T-helper 9 cell (primary cell): ENCODE measurements at regions not wholly inside any gene's neighbourhood (a gene's known extent, or its start where the extent isn't known, plus 50 kb on each side); places are given as distances from the start of the nearest gene placed in this dataset.

Source experiments
- DNase-seq: peaks from one replicate; pipeline ENCODE4 v3.0.0-alpha.2; 2020

DNA sequence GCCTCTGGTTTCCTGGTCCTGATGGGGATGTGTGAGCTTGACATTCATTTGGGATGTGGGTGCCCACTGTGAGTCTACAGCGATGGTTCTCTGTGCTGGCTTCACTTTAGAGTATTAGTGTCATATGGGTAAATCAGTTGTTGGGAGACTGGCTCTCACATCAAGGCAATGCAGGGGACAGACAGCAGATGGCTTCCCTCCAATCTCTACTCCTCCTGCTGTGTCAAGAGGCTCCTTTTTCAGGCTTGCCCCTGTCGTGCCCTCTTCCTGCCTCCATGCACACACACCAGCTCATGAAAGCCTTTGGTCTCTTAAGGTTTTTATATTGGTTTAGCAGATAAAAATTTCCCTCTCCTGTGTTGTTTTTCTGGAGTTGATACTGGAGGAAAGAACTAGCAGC is 315.6 kb downstream of the RDH14 start:
- DNase-seq = no peak

DNA sequence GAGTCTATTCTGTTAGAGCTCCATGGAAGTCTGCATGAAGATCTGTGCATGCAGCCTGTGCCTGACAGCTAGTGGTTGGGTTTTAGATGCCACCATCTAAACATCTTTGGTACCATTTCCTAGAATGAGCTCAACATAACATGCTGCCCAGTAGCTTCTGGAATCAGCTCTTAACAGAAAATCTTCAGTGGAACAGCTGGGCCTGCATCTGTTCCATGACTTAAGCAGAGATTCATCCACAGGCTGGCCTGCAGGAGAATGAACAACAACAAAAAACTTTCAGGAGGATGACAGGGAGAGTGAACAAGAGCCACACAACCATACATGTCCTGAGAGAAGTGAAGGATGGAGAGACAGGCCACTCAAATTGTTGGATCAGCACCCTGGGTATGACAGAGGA is 316.6 kb downstream of the RDH14 start:
- DNase-seq = no peak

DNA sequence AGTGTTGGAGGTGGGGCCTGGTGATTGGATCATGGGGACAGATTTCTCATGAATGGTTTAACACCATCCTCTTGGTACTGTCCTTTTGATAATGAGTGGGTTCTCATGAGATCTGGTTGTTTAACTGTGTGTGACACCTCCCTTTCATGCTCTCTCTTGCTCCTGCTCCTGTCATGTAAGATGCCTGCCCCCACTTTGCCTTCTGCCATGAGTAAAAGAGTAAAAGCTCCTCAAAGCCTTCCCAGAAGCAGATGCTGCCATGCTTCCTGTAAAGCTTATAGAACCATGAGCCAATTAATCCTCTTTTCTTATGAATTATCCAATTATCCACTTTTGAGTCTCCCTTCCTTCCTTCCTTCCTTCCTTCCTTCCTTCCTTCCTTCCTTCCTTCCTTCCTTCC is 317.7 kb downstream of the RDH14 start:
- DNase-seq = no peak

DNA sequence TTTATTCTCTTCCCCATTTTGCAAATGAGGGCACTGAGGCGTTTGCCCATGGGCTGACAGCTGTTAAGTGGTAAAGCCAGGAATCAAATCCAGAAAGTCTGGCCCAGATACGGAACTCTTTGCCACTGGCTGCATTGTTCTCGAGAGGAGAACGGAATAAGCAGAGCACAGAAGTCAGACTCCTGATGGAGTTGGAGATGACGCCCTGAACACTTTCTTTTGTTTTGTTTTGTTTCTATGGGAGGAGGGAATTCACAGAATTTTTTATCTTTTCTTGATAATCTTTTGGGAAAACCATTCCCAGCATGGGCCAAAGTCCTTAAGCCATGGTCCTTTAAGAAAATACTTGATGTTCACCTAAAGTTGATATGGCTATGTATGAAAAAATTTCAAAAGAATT is 322.2 kb downstream of the RDH14 start:
- no peak for DNase-seq

DNA sequence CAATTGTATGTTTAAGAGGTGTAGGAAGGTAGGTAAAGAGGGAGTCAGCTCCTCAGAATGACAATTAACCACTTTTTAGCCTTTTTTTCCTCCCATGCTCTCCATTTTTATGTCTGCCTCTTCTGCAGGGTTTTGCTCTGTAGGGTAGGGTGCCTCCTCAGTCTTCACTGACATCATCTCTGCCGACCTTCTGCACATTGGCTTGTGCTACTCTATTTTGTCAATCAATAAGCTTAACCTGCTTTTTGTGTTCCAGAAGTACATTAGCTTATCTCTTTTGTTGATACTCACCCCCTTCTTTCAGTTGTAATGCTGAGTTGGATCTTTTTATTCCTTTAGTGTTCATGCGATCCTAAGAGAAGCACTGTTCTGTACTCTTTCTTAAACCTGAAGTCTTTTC is 323.2 kb downstream of the RDH14 start:
- DNase-seq = no peak

DNA sequence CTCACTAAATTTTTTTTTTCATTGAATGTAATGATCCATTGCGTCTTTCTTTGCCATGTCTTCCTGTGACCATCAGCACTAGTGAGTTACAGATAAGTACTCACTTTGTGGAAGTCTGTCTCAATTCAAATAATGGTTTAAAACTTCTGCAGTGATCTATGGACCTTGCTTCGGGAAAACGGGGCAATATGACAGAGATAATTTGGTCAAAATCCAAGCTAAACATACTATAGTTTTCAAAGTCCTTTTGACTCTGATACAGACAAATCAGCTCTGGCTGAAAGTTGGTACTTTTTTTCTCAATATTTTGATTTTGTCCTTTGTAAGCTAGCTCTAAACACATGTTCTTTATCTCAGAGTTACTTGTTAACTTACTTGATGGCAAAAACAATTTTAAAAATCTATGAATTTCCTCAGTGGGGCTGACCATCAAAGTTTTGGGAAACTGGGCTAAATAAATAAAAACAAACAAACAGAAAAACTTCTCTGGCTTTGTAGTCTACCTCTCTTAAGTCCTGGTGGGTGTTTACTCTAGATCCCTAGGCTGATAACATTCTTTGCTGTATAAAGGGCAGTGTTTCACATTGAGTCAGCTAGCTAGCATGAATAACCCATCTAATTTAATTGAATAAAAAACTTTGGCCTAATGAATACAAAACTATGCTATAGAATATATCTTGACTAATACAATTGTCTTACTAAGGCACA is 327.6 kb downstream of the RDH14 start:
- no peak for DNase-seq

DNA sequence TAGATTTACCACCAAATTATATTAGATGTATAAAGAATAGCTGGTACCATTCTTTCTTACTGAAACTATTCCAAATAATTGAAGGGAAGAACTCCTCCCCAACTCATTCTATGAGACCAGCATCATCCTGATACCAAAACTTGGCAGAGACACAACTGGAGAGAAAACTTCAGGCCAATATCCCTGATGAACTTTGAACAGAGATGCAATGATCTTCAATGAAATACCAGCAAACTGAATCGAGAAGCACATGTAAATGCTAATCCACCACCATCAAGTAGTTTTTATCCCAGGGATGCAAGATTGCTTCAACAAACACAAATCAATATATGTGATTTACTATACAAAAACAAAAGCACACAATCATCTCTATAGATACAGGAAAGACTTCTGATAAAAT is 329.8 kb downstream of the RDH14 start:
- DNase-seq = no peak

DNA sequence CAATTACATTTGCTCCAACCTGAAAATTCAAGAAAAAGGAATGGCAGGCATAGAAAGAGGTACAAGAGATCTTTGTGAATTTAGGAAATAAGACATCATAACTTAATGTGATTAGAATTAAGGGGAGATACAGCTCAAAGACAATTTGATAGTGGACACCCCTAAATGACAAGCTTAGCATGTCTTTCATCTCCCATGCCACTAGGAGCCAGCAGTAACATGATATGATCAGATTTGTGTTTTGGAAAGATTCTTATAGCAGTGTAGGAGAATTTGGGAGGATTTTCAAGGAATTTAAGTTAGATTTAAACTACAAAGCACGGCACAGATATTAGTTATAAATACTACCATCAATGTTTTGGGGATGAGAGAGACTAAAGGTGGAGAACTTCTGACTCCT is 340.8 kb downstream of the RDH14 start:
- DNase-seq = no peak

DNA sequence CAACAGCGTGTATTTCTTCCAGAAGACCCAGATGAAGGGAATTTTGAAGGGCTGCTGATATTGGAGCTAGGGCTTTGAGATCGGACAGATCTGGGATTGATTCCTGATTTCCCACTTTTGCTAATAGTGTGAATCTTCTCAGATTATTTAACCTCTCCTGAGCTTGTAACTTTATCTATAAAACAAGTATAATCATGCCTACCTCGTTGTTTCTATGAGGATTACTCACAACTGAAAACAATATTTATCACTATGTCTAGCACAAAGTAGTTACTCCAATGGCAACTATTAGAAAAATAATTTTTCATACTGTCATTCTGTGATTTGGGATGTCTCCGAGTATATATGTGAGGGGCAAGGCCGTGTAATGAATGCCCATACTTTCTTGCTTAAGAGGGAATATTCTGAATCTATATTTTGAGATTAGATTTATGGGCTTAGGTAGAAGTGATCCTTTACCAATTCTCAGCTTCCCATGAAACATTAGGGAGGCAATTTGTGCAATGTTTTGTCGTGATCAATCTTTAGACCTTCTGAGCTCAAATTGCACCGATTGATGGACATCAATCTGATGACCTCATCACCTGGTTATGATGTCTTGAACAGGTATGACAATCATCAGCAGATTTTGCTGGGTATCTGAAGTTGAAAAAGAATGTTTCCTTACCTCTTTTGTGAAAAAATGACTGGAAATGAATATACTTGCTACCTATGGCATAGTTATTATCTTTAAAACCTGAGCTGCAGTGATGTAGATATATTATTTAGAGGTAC is 339.9 kb downstream of the KCNS3 start:
- no peak for DNase-seq

DNA sequence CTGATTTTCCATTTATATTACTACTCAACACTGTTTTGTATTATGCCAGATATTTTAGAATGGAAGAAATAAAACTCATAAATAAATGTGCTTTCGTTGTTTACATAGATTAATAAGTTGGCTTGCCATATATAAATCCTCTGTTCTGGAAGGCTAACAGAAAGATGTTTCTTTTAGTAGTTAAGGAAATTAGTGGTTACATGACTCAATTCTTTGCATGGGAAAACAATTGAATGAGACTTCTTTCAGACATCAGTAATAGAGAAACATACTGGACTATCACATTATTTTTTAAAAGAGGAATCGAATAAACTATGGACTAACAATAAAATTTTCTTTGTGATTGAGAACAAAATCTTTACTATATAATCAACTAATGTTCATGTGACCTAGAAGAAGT is 336.5 kb downstream of the KCNS3 start:
- DNase-seq = no peak

DNA sequence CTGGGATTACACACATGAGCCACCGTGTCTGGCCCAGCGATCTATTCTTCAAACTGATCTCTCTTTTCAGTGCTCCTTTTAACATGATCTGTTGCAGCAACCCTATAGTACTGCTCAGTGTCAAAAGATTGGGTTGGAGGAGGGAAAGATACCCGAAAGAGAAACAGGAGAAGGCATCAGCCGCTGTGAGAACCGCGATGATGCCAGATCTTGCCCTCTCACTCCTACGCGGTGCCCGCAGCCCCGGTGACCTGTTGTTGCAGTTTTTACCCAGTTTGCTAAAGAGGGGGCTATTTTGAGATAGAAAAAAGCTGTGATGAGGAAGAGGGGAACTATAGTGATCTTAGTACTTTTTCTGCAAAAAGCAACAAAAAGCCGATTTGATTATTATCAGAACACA is 335.5 kb downstream of the KCNS3 start:
- no peak for DNase-seq

DNA sequence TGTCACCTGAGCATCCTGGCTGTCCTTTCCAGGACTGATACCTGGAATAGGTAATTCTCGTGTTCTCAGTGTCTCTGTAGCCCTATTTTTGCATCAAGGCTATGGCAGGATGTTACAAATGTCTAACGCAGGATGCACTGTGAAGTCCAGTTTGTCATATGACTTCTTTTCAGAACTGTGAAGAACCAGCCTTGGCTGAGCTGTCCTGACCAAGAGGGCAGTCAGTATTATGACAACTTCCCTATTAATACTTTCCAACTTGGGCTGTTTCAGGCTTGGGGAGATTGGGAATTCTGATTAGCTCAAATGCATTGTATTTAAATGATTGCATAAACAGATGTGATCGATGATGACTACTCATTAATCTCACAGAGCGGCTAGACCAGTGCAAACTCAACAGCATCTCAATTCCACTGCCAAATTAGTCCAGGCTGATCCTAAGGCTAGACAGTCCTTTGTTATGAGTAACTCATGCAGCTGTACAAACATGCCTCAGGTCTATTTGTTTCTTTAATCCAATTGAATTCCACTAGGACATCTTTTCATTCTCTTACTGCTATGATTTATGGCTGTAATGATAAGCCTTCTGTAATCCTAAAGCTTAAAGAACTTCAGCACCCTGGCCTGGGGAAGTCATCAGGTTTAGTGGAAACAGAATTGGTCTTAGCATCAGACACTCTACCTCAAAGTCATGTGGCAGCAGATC is 331.6 kb downstream of the KCNS3 start:
- DNase-seq = no peak

DNA sequence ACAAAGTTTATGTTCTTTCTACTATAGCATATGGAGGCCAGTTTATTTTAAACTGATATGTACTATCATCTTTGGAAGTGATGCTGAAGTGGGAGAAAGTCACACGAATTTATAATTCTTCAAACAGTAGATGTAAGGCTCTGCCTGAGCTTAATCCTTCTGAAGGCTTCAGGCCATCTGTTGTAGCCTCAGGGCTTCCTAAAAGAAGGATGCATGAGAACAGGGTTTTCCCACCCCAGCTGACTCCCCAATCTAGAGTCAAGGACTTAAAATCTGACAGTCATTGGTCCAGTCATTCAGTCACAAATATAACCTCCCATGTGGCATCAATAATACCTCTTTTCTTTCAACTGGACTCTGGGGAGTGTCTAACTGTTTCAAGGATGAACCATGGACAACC is 330.5 kb downstream of the KCNS3 start:
- no peak for DNase-seq

DNA sequence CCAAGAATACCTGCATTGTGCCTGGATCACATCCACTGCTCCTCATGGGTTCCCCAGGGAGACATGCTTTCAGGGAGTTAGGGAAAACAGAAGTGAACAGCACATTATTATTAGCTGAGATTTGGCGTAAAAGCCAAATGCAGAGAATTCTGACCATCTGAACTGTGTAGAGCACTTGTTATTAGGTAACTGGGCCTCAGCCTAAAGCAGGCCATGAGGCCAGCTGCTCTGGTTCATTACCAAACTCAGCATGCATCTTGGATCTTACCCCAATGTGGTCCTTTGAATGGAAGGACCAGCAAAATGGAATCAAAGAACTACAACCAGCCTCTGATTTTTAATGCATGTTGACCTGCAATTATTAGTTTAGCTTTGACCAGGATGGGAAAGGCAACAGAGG is 322.3 kb downstream of the KCNS3 start:
- no peak for DNase-seq

DNA sequence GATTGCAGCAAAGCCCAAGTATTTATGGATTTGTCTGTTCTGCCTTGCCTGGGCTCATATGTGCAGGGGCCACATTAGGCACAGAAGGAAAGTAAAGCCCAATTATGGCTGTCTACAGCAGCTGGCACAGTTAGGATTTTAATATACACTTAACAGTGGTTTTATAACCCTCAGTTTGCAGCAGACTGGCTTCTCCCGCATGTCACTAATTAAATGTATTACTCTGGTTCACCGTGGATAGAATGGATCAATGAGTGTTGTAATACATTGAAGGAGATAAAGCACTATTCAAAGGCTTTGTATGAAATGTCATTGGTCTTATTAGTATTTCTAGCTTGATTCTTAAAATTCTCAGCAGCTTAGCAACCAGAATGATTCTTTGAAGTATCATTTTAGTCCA is 320.2 kb downstream of the KCNS3 start:
- DNase-seq = no peak

DNA sequence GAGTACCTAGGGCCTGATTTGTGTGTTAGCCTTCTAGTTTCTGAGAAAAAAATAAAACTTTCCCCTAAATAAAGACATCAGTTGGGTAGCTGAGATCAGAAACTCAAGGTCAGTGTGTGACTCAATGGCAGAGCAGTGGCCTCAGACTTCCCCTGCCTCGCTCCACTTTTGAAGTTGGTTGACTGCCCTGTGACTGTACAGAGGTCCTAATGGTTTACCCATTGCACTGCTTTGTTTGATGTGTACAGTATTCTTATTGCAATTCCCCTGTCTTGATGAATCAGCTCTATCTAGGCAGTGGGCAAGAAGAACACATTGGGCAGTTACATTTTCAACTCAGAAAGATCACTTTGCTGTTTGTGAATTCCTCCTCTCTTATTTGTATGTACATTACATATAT is 315.7 kb downstream of the KCNS3 start:
- DNase-seq = no peak

DNA sequence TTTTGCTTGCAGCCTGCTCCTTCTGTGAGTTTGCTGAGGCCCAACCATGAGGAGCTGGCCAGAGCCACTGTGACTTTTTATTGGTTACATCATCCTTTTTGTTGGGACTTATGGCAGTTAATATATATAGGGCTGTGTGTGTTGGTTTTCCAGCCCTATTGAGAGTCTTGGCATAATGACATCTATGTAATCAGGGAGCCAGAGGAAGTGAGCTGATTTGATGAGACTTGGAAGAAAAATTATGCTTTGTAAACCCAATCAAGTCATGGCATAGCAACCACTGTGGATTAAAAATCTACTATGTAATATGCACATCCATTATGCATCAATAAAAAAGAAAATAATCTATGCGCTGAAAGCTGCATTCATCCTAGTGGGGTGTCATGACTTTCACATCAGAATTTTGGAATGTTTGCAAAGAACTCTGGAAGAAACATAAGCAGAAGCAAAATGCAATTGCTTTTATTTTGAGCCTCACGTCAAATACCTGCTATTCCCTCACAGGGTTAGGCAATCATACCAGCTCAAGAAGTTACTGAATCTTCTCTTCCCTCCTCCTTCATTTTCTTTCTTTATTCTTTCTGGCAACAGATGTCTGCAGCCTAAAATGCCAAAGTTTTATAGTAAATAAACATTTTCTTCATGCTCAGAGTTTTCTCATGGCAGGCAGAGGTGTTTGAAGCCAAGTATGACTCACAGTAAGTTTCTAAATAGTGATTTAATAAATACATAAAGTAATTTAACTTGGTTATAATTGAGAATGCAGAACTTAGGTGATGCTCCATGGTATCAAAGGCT is 308.5 kb downstream of the KCNS3 start:
- no peak for DNase-seq

DNA sequence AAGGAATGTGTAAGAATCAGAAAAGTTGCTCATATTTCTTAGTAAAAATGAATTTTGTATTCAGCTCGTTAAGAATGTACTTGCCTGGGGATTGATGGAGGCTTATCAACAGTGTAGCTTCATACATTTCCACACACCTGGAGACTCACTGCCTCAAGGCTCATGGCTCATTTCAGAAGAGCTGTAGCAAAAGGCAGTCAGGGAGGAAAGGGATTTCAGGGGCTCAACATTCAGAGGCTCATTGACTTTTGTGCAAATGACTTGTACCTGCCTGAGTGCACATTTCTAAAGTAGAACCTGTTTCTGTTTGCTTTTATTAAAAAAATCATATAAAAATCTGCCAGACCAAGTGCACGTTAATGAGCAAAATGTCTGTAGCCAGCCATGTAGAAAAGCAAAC is 304.4 kb downstream of the KCNS3 start:
- no peak for DNase-seq

DNA sequence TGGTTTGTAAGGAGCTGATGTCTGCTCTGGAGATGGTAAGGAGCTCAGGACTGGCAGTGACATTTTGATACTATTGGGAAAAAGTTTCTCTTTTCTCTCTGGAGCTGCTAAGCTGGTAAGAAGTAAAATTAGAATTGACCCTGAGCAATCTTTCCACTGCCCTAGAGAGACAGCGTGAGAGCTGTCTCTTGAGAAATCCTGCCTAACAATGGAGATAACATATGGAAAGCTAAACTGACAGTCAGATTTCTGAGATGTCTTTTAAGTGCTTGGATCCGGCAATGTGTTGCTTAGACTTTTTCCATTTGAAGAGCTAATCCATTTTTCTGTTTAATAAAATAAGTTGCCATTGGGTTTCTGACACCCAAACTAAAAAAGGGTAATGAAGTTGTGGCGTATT is 302.4 kb downstream of the KCNS3 start:
- no peak for DNase-seq

DNA sequence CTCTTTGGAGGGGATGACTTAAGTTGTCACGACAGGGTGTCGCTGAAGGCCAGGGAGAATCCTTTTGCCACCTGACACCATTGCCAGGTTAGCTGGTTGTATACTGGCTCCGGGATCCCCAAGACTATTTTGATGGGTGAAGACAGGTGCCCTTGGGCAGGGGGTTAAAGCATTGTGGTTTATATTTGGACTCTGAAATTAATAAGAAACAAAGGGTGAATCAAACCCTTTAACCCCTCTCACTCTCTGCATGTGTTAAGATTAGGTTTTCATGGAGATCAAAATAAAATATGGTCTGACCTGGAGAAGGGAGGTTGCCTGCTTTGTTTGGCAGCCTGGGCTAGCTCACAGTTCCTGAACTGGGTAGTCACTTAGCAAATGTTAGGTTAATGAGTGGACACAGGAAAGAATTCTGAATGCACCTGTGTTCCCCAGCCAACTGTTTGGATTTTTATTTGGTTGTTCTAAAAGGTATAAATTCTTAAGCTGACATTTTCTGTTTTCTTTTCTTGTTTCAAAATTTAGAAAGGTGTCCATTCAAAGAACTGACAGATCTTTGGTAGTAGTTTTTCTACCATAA is 301.7 kb downstream of the KCNS3 start:
- no peak for DNase-seq

DNA sequence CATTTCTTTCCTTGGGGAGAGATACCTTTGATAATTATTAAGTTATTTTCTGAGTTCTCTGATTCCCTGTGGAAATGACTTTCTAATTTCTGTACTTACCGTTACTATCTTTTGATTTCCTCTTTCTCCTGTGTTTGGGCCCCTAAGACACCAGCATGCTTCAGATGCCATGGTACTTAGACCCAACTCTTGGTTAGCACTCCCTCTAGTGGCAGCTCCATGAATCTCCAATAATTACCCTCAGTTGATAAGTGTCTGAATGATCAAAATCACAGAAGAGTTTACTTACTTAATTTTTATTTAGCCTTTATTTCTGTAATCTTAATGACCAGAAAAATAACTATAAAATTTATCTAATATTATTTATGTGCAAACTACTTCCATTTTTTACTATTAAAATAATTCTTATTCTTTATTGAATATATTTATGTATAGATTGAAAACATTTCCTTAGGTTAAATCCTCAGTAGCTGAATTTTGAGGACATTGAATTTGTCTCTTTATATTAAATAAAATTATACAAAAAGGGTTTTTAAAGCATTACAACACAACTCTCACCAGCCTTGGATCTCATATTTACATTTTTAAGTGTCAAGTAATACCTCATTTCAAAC is 300.4 kb downstream of the KCNS3 start:
- no peak for DNase-seq

DNA sequence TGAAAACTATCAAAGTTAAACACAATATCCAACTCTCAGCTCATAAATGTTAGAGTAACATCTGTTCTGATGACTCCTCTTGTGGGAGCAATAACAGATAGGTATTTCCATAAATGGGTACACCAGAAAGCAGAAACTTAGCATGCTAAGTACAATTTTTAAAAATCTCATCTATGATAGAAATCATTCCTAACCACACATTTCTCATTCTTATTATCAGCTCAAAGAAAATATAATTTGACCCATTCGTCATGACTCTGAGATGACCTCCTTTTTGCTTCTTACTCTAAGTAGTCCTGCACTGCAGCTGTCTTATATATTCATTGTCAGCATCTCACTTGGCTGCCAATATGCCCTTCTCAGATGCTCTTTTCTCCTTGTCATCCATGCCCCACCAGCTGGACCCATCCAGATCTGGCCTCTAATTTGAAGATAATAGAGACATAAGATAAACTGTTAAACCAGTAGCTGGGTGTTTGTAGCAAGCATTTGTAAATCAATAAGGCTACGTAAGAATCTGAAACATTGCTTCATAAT is 298.3 kb downstream of the KCNS3 start:
- DNase-seq = no peak
